WTC11 (cell line): ENCODE measurements at regions not wholly inside any gene's neighbourhood (a gene's known extent, or its start where the extent isn't known, plus 50 kb on each side); places are given as distances from the start of the nearest gene placed in this dataset.

Experiments used
- ATAC-seq: fragments of 200-7000 bp; cut with Tn5 transposase; 2 replicates; pipeline ENCODE4 v1.10.0; 2021; ENCODE audit warnings: mild to moderate bottlenecking, moderate library complexity
- CTCF ChIA-PET: fragments of 300-600 bp; sonication (Branson Sonifier 250); formaldehyde crosslinking; loops from one replicate; lab custom pipeline; 2021; ENCODE audit warnings: antibody characterized with exemption; lab: Charles Lee
- POLR2A ChIA-PET: fragments of 350-600 bp; sonication (Branson Sonifier 250); formaldehyde crosslinking; loops from one replicate; lab custom pipeline; 2021; ENCODE audit warnings: antibody characterized with exemption; lab: Charles Lee
- DNase-seq: peaks from one replicate; pipeline ENCODE4 v3.0.0; 2021; ENCODE audit warnings: low spot score
- H3K27ac Mint-ChIP-seq: 2 replicates; pipeline ENCODE4 v1.8.0; 2021; ENCODE audit warnings: mixed read lengths
- H3K27me3 Mint-ChIP-seq: 2 replicates; pipeline ENCODE4 v1.8.0; 2021; ENCODE audit warnings: low read depth, mild to moderate bottlenecking, moderate library complexity, mixed read lengths
- H3K36me3 Mint-ChIP-seq: 2 replicates; pipeline ENCODE4 v1.8.0; 2021; ENCODE audit warnings: mixed read lengths
- H3K4me1 Mint-ChIP-seq: 2 replicates; pipeline ENCODE4 v1.8.0; 2022; ENCODE audit warnings: mixed read lengths
- H3K4me3 Mint-ChIP-seq: 2 replicates; pipeline ENCODE4 v1.8.0; 2021; ENCODE audit warnings: mild to moderate bottlenecking, moderate library complexity, mixed read lengths
- H3K9me3 Mint-ChIP-seq: 2 replicates; pipeline ENCODE4 v1.8.0; 2021; ENCODE audit warnings: mixed read lengths
- CBFB ChIP-seq: sonication (generic); formaldehyde crosslinking; IDR thresholded peaks from 2 replicates; pipeline ENCODE4 v1.8.1; 2022; ENCODE audit warnings: mild to moderate bottlenecking, low read depth, missing genetic modification reagents
- CREM ChIP-seq: sonication (generic); formaldehyde crosslinking; IDR thresholded peaks from 2 replicates; pipeline ENCODE4 v1.8.1; 2022; ENCODE audit warnings: mild to moderate bottlenecking, missing genetic modification reagents, moderate library complexity
- GRHL2 ChIP-seq: fragments of 250-450 bp; sonication (Bioruptor Pico); IDR thresholded peaks from 2 replicates; pipeline ENCODE4 v1.8.0; 2022; ENCODE audit warnings: mild to moderate bottlenecking, moderate library complexity; ENCODE audit not compliant: insufficient replicate concordance, severe bottlenecking
- GTF2I ChIP-seq: fragments of 250-450 bp; sonication (Bioruptor Pico); conservative IDR thresholded peaks from 2 replicates; pipeline ENCODE4 v1.4.0; 2021; ENCODE audit warnings: mild to moderate bottlenecking
- MXD4 ChIP-seq: fragments of 250-450 bp; sonication (Bioruptor Pico); IDR thresholded peaks from 2 replicates; pipeline ENCODE4 v1.8.0; 2021; ENCODE audit warnings: mild to moderate bottlenecking, moderate library complexity, borderline replicate concordance
- NFYB ChIP-seq: sonication (generic); formaldehyde crosslinking; conservative IDR thresholded peaks from 2 replicates; pipeline ENCODE4 v1.8.0; 2022; ENCODE audit warnings: low read depth, missing genetic modification reagents
- OVOL2 ChIP-seq: fragments of 250-450 bp; sonication (Bioruptor Pico); IDR thresholded peaks from 2 replicates; pipeline ENCODE4 v1.9.0; 2021; ENCODE audit warnings: mild to moderate bottlenecking, borderline replicate concordance
- RELA ChIP-seq: sonication (generic); formaldehyde crosslinking; IDR thresholded peaks from 2 replicates; pipeline ENCODE4 v1.8.1; 2022; ENCODE audit warnings: missing genetic modification reagents, mild to moderate bottlenecking, borderline replicate concordance
- RORB ChIP-seq: fragments of 250-450 bp; sonication (Bioruptor Pico); IDR thresholded peaks from 2 replicates; pipeline ENCODE4 v1.9.0; 2021; ENCODE audit warnings: mild to moderate bottlenecking
- SMAD3 ChIP-seq: sonication (generic); formaldehyde crosslinking; IDR thresholded peaks from 2 replicates; pipeline ENCODE4 v1.8.0; 2022; ENCODE audit warnings: missing genetic modification reagents, mild to moderate bottlenecking, borderline replicate concordance
- SOX15 ChIP-seq: fragments of 250-450 bp; sonication (Bioruptor Pico); IDR thresholded peaks from 2 replicates; pipeline ENCODE4 v1.9.0; 2021; ENCODE audit warnings: mild to moderate bottlenecking
- SP1 ChIP-seq: sonication (generic); formaldehyde crosslinking; conservative IDR thresholded peaks from 2 replicates; pipeline ENCODE4 v1.8.1; 2022; ENCODE audit warnings: missing genetic modification reagents
- TCF7 ChIP-seq: sonication (generic); formaldehyde crosslinking; IDR thresholded peaks from 2 replicates; pipeline ENCODE4 v1.8.0; 2022; ENCODE audit warnings: mild to moderate bottlenecking, low read depth, missing genetic modification reagents, moderate library complexity
- ZNF138 ChIP-seq: sonication (generic); formaldehyde crosslinking; conservative IDR thresholded peaks from 2 replicates; pipeline ENCODE4 v1.8.1; 2022; ENCODE audit warnings: mild to moderate bottlenecking, moderate library complexity, missing genetic modification reagents
- ZNF232 ChIP-seq: sonication (generic); formaldehyde crosslinking; IDR thresholded peaks from 2 replicates; pipeline ENCODE4 v1.8.0; 2022; ENCODE audit warnings: mild to moderate bottlenecking, missing genetic modification reagents
- TF ChIP-seq, protein P1 (sequence below): fragments of 250-450 bp; sonication (Bioruptor Pico); IDR thresholded peaks from 2 replicates; pipeline ENCODE4 v1.9.0; 2021; ENCODE audit warnings: mild to moderate bottlenecking
- TF ChIP-seq, protein P2 (sequence below): sonication (generic); formaldehyde crosslinking; IDR thresholded peaks from 2 replicates; pipeline ENCODE4 v1.8.0; 2023; ENCODE audit warnings: missing genetic modification reagents, mild to moderate bottlenecking, borderline replicate concordance
- TF ChIP-seq, protein P3 (sequence below): sonication (generic); formaldehyde crosslinking; IDR thresholded peaks from 2 replicates; pipeline ENCODE4 v1.8.0; 2022; ENCODE audit warnings: mild to moderate bottlenecking, missing genetic modification reagents
- TF ChIP-seq, protein P4 (sequence below): fragments of 250-450 bp; sonication (Bioruptor Pico); IDR thresholded peaks from 2 replicates; pipeline ENCODE4 v2.1.2; 2022; ENCODE audit warnings: mild to moderate bottlenecking, moderate library complexity
- TF ChIP-seq, protein P5 (sequence below): sonication (generic); formaldehyde crosslinking; IDR thresholded peaks from 2 replicates; pipeline ENCODE4 v1.8.1; 2022; ENCODE audit warnings: low read depth, missing genetic modification reagents, borderline replicate concordance
- TF ChIP-seq, protein P6 (sequence below): sonication (generic); formaldehyde crosslinking; IDR thresholded peaks from 2 replicates; pipeline ENCODE4 v1.8.0; 2022; ENCODE audit warnings: mild to moderate bottlenecking, missing genetic modification reagents
- TF ChIP-seq, protein P7 (sequence below): fragments of 250-450 bp; sonication (Bioruptor Pico); IDR thresholded peaks from 2 replicates; pipeline ENCODE4 v1.9.0; 2021; ENCODE audit warnings: moderate library complexity, mild to moderate bottlenecking, inconsistent platforms, borderline replicate concordance
- TF ChIP-seq, protein P8 (sequence below): sonication (generic); formaldehyde crosslinking; IDR thresholded peaks from 2 replicates; pipeline ENCODE4 v1.8.1; 2022; ENCODE audit warnings: mild to moderate bottlenecking, missing genetic modification reagents, moderate library complexity, borderline replicate concordance
- TF ChIP-seq, protein P9 (sequence below): sonication (generic); formaldehyde crosslinking; IDR thresholded peaks from 2 replicates; pipeline ENCODE4 v1.8.1; 2023; ENCODE audit warnings: mild to moderate bottlenecking, missing genetic modification reagents, moderate library complexity

DNA sequence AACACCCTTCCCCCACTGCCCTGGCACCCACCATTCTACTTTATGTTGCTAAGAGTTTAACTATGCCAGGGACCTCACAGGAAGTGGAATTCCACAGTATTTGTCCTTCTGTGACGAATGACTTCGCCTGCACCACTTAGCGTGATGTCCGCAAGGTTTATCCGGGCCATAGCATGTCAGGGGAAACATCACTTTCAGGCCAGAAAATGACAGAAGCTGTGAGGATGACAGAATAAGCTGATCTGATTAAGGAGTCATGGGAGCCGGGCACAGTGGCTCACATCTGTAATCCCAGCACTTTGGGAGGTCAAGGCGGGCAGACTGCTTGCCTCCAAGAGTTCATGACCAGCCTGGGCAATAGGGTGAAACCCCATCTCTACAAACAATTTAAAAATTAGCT, 248.8 kb downstream of the EIPR1 start (continued):
- TF ChIP-seq, protein P1, sequence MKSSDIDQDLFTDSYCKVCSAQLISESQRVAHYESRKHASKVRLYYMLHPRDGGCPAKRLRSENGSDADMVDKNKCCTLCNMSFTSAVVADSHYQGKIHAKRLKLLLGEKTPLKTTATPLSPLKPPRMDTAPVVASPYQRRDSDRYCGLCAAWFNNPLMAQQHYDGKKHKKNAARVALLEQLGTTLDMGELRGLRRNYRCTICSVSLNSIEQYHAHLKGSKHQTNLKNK (CRISPR knock-in tag): no peak
- TF ChIP-seq, protein P2, sequence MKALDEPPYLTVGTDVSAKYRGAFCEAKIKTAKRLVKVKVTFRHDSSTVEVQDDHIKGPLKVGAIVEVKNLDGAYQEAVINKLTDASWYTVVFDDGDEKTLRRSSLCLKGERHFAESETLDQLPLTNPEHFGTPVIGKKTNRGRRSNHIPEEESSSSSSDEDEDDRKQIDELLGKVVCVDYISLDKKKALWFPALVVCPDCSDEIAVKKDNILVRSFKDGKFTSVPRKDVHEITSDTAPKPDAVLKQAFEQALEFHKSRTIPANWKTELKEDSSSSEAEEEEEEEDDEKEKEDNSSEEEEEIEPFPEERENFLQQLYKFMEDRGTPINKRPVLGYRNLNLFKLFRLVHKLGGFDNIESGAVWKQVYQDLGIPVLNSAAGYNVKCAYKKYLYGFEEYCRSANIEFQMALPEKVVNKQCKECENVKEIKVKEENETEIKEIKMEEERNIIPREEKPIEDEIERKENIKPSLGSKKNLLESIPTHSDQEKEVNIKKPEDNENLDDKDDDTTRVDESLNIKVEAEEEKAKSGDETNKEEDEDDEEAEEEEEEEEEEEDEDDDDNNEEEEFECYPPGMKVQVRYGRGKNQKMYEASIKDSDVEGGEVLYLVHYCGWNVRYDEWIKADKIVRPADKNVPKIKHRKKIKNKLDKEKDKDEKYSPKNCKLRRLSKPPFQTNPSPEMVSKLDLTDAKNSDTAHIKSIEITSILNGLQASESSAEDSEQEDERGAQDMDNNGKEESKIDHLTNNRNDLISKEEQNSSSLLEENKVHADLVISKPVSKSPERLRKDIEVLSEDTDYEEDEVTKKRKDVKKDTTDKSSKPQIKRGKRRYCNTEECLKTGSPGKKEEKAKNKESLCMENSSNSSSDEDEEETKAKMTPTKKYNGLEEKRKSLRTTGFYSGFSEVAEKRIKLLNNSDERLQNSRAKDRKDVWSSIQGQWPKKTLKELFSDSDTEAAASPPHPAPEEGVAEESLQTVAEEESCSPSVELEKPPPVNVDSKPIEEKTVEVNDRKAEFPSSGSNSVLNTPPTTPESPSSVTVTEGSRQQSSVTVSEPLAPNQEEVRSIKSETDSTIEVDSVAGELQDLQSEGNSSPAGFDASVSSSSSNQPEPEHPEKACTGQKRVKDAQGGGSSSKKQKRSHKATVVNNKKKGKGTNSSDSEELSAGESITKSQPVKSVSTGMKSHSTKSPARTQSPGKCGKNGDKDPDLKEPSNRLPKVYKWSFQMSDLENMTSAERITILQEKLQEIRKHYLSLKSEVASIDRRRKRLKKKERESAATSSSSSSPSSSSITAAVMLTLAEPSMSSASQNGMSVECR (CRISPR knock-in tag): no peak
- TF ChIP-seq, protein P3, sequence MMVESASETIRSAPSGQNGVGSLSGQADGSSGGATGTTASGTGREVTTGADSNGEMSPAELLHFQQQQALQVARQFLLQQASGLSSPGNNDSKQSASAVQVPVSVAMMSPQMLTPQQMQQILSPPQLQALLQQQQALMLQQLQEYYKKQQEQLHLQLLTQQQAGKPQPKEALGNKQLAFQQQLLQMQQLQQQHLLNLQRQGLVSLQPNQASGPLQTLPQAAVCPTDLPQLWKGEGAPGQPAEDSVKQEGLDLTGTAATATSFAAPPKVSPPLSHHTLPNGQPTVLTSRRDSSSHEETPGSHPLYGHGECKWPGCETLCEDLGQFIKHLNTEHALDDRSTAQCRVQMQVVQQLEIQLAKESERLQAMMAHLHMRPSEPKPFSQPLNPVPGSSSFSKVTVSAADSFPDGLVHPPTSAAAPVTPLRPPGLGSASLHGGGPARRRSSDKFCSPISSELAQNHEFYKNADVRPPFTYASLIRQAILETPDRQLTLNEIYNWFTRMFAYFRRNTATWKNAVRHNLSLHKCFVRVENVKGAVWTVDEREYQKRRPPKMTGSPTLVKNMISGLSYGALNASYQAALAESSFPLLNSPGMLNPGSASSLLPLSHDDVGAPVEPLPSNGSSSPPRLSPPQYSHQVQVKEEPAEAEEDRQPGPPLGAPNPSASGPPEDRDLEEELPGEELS: no peak
- TF ChIP-seq CREM (CRISPR knock-in tag): no peak
- no peak for TF ChIP-seq SOX15
- no peak for TF ChIP-seq SP1 (CRISPR knock-in tag)
- TF ChIP-seq, protein P4, sequence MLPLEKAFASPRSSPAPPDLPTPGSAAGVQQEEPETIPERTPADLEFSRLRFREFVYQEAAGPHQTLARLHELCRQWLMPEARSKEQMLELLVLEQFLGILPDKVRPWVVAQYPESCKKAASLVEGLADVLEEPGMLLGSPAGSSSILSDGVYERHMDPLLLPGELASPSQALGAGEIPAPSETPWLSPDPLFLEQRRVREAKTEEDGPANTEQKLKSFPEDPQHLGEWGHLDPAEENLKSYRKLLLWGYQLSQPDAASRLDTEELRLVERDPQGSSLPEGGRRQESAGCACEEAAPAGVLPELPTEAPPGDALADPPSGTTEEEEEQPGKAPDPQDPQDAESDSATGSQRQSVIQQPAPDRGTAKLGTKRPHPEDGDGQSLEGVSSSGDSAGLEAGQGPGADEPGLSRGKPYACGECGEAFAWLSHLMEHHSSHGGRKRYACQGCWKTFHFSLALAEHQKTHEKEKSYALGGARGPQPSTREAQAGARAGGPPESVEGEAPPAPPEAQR (CRISPR knock-in tag): no peak

DNA sequence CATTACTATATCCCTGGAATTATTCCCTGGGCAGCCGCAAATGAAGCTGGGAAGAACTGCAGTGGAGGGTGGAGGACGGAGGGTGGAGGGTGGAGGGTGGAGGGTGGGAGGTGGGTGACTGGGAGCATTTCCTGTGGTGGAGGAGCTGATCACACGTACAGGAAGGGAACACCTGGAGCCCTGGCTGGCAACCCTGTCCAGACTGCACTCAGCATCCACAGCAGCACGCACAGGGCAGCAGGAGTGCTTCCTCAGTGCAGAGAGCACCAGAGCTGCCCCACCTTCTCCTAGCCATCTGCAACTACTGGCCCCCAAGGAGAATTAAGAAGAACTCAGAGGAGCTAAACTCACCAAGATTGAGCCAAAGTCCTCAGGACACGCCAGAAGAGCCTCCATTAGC, 249.9 kb downstream of the EIPR1 start:
- Mint-ChIP-seq H3K9me3 (no peaks in the 10 kb centered on the region), H3K27me3 (no peaks in the 10 kb centered on the region), H3K4me1 (peaks cover 13% of the 10 kb centered on the region), H3K36me3 (no peaks in the 10 kb centered on the region), H3K27ac (no peak overlapping the region), H3K4me3 (no peak overlapping the region)
- CTCF ChIA-PET: no interaction called here
- ATAC-seq (no peak), DNase-seq (no peak)
- TF ChIP-seq, protein P5, sequence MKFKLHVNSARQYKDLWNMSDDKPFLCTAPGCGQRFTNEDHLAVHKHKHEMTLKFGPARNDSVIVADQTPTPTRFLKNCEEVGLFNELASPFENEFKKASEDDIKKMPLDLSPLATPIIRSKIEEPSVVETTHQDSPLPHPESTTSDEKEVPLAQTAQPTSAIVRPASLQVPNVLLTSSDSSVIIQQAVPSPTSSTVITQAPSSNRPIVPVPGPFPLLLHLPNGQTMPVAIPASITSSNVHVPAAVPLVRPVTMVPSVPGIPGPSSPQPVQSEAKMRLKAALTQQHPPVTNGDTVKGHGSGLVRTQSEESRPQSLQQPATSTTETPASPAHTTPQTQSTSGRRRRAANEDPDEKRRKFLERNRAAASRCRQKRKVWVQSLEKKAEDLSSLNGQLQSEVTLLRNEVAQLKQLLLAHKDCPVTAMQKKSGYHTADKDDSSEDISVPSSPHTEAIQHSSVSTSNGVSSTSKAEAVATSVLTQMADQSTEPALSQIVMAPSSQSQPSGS (CRISPR knock-in tag): no peak
- no peak for TF ChIP-seq GRHL2 (CRISPR knock-in tag)
- TF ChIP-seq TCF7 (CRISPR knock-in tag): no peak
- TF ChIP-seq RELA (CRISPR knock-in tag): no peak
- no peak for TF ChIP-seq GTF2I (CRISPR knock-in tag)
- no peak for TF ChIP-seq RORB
- no peak for TF ChIP-seq OVOL2
- no peak for TF ChIP-seq CBFB (CRISPR knock-in tag)
- TF ChIP-seq SMAD3: no peak
- no peak for TF ChIP-seq ZNF138
- TF ChIP-seq, protein P6, sequence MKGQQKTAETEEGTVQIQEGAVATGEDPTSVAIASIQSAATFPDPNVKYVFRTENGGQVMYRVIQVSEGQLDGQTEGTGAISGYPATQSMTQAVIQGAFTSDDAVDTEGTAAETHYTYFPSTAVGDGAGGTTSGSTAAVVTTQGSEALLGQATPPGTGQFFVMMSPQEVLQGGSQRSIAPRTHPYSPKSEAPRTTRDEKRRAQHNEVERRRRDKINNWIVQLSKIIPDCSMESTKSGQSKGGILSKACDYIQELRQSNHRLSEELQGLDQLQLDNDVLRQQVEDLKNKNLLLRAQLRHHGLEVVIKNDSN (CRISPR knock-in tag): no peak
- TF ChIP-seq ZNF232 (CRISPR knock-in tag): no peak
- TF ChIP-seq, protein P7, sequence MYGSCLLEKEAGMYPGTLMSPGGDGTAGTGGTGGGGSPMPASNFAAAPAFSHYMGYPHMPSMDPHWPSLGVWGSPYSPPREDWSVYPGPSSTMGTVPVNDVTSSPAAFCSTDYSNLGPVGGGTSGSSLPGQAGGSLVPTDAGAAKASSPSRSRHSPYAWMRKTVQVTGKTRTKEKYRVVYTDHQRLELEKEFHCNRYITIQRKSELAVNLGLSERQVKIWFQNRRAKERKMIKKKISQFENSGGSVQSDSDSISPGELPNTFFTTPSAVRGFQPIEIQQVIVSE (CRISPR knock-in tag): no peak
- TF ChIP-seq, protein P8, sequence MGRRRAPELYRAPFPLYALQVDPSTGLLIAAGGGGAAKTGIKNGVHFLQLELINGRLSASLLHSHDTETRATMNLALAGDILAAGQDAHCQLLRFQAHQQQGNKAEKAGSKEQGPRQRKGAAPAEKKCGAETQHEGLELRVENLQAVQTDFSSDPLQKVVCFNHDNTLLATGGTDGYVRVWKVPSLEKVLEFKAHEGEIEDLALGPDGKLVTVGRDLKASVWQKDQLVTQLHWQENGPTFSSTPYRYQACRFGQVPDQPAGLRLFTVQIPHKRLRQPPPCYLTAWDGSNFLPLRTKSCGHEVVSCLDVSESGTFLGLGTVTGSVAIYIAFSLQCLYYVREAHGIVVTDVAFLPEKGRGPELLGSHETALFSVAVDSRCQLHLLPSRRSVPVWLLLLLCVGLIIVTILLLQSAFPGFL (CRISPR knock-in tag): no peak
- TF ChIP-seq, protein P9, sequence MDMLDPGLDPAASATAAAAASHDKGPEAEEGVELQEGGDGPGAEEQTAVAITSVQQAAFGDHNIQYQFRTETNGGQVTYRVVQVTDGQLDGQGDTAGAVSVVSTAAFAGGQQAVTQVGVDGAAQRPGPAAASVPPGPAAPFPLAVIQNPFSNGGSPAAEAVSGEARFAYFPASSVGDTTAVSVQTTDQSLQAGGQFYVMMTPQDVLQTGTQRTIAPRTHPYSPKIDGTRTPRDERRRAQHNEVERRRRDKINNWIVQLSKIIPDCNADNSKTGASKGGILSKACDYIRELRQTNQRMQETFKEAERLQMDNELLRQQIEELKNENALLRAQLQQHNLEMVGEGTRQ (CRISPR knock-in tag): no peak
- no peak for TF ChIP-seq NFYB
- TF ChIP-seq MXD4 (CRISPR knock-in tag): no peak
- POLR2A ChIA-PET: no interaction called here
